GM18499 (cell line): ENCODE measurements at regions not wholly inside any gene's neighbourhood (a gene's known extent, or its start where the extent isn't known, plus 50 kb on each side); places are given as distances from the start of the nearest gene placed in this dataset.

Source experiments
- ATAC-seq: cut with Tn5 transposase; IDR thresholded peaks from one replicate; pipeline ENCODE4 v1.9.1; 2021; ENCODE audit warnings: moderate number of reproducible peaks; ENCODE audit not compliant: insufficient read depth, unreplicated experiment

DNA sequence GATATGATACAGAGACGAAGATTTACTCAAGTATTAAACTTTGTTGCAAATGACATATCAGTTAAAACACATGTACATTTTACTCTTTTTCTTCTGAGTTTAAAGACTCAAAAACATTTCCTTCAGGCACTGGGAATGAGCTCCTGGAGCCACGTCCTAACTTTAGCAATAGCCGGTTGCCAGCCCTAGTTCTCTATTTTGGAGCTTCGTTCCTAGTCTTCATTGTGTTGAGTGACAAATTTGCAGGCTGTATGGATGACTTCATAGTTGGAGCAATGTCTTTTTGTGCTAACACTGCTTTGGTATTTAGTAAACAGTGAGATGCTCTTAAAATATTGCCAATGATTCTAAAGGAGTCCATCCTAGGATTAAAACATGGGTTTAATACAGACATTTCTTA lies 190.9 kb downstream of the FAT4 start:
- no peak for ATAC-seq

DNA sequence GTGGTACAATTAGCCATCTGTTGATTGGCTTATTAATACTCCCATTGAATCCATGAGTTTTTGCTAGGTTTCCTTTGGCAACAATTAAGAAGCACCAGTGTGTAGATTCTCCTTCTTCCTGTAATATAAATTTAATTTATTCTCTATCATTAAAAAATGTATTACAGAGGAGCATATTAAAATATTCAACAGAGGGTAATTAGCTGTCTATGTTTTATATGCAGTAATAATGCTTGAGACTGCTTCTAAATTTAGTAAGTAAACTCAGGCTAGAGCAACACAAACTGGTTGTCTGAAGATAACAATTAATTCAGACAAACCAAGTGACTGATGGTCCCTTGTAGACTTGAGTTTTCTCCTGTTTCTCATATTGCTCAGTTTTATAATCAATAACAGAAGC lies 192.4 kb downstream of the FAT4 start:
- no peak for ATAC-seq

DNA sequence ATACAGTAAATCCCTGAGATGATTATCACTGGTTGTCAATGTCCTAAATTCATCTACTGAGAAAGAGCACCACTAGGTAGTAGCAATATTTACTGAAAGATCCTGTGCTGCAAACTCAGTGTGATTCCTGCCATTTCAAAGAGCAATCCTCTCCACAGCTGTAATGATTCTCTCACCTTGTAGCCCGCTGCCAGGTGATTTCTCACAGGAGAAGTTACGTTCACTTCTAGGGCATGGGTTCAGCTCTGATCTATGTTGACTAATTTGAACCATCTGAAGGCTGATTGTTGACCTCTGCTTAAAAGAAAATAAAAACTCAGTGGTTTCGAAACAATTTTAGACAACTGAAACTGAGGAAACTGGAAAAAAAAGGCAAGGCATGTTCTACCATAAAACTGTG lies 197.0 kb downstream of the FAT4 start:
- no peak for ATAC-seq

DNA sequence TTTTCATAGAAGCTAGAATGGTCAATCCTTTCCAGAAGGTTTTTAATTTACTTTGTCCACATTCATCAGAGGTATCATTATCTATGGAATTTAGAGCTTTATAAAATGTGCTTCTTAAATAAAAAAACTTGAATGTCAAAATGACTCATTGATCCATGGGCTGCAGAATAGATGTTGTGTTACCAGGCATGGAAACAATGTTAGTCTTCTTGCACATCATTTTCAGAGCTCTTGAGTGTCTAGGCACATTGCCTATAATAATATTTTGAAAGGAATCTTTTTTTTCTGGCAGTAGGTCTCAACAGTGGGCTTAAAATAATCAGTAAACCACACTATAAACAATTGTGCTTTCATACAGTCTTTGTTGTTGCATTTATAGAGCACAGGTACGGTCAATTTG lies 200.3 kb downstream of the FAT4 start:
- ATAC-seq, result no peak

DNA sequence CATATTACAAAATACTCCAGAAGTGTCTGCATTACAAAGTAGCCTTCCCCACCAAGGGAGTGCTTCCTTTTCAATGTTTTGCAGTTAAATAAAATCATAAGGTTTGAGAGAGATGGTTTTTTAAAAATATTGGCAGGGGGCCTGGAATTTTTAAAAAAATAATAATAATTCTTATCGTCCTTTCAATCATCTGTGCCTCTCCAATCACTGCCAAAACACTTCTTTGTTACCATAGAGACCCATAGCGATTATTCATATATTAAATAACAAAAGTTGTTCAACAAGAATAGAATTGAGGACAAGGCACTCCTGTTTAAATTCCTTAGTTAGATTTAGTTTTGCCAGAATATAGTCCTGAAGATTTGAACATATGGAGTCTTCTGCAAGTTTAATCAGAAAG lies 203.1 kb downstream of the FAT4 start:
- no peak for ATAC-seq

DNA sequence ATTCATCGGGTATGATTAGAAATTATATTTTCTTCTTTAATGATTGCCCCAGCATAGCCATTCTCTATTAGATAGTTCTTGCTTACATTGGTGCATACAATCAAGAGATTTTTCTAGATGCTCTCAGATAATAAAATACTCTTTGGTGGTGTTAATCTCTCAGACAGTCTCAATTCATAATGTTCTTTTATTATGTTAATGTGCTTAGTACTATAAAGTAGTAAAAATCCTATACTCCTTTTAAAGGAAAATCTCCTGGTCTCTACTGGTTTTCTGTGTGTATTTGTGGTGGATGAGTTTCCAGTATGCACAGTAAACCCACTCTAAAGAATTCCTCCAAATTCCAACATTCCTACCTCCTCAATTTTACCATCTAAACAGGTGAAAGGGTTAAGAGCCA lies 203.5 kb downstream of the FAT4 start:
- ATAC-seq, result no peak

DNA sequence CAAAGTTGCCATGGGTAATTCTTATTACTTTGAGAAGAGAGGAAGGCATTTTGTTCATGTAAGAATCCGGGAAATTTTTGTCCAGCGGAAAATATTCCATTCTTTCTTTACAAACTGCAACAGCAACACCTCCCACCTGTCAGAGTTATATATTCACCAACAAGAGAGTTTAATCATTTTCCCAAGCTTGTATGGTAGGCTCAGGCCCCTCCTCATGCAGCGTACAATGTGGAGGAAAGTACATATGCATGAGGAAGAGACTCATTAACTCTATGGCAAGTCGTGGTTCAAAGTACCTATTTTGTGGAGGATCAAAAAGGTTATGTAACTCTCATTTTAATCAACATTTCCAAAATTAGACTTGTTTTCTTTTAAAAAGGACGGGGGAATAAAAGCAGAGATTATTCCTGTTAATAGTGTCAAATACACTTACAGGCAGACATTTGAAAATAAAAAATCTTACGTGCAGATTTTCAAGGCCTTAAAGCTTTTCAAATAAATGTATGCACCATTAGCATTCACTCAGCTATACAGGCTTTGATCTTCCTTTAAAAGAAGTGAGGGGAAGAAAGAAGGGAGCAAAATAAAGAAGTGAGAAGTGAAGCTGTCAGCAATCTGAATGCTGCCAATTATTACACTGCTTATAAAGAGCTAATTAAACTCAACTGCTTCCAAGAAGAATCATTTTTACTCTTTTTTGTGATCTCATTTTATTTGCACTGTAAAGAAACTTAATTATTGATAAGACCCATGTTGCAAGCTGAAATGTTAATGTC lies 204.8 kb downstream of the FAT4 start:
- ATAC-seq, result no peak

DNA sequence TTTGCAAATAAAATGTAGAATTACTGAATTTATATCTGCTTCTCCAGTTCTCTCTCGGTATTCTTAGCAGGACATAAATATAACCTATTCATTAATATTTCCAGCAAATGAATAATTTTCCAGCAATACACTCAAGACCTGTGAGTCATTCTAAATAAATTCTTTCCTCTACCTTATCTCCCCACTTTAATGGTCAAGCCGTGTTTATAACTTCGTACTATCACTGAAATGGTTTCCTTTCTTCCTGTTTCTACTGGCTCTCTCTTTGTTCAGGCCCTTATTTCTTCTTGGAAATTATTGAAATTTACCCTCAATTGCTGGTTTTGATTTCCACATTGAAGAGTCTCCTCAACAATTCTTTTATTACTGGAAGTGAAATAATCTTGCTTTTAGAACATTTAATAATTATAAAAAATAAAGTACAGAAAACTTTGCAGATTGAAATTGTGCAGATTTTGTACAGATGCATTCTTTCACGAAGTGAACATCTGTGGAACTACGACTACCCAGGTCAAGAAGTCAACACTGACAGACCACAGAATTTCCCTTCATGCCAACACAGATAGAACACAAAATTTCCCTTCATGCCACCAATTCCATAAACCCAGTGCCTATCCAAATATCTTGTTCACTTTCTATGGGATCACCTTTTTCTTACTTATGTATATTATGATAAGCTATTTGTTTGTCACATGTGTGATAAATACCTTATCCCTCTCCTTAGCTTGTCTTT lies 205.7 kb downstream of the FAT4 start:
- ATAC-seq, result no peak

DNA sequence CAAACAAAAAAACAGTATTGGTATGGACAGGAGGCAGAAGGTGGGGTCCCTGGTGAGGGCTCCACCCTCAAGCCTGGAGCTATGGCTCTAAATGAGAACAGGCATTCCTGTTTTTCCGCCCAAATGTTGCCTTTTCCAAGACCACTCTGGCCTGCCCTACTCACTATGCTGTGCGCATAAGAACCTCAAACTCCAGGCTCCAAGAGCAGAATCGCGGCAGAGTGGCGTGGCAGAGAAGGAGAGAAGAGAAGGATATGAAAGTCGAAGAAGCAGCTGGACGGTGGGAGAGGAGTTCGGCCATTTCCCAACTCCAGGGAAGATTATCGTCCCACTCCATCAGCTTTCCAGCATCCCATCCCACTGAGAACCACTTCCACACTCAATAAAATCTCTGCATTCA lies 207.8 kb downstream of the FAT4 start:
- ATAC-seq, result no peak

DNA sequence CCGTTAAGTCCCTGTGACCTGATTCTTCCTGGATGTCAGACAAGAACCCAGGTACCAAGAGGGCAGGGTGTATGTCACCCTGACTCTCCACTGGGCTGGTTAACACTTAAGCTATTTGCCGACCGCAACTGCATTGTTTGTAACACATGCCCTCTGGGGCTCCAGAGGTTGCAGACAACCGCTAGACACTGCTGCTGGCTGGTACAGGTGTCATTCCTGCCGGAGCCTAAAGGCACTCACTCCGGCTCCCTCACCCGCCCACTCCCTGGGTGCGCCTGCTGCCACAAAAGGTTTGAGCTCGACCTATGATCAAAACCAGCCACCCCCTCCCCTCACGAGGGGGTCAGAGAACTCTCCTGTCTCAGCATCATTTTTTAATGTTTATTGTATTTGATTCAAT lies 208.2 kb downstream of the FAT4 start:
- ATAC-seq, result no peak

DNA sequence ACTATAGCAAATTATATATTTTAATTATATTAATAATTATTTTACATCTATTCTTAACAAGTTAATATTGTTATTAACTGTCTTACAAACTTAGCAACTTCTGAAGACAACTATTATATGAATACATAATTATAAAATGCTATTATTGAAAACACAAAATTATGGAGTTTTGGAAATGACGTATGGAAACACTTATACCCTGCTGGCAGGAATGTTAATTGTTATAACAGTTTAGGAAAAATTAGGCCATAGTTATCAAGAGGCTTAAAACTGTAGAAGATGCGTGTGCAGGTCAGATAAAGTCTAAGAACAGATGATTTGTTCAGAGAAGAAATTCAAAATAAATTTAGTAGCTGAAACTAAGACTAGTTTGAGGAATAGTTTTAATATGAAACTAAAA lies 211.7 kb downstream of the FAT4 start:
- ATAC-seq, result no peak

DNA sequence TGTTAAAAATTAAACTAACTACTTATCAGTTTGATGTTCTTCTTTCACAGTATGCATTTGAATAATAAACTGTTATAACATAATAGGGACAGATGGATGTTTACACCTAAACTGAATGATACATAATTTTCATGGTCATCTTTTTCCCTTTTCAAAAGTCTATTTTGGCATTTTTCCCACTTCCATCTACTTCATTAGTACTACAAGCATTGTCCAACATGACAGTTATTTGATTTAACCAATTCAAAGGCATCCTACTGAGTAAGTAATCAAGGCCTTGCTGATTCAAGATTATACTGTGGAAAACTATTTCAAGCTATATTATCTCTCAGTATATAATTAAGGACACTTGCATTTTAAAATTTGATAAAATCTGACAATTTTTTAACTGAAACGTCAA lies 212.9 kb downstream of the FAT4 start:
- ATAC-seq, result no peak

DNA sequence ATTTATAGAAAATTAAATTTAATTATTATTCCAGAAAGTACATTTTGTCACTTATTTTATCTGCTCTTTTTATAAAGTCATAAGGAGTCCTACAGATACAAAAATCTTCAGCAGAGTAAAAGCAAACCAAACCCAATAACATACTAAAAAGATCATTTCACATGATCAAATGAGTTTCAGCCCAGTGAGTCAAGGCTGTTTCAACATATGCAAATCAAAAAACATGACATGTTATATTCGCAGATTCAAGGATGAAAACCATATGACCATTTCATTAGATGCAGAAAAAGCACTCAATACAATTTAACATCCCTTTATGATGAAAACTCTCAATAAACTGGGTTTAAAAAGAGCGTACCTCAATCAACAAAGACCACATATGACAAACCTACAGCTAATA lies 214.3 kb downstream of the FAT4 start:
- no peak for ATAC-seq

DNA sequence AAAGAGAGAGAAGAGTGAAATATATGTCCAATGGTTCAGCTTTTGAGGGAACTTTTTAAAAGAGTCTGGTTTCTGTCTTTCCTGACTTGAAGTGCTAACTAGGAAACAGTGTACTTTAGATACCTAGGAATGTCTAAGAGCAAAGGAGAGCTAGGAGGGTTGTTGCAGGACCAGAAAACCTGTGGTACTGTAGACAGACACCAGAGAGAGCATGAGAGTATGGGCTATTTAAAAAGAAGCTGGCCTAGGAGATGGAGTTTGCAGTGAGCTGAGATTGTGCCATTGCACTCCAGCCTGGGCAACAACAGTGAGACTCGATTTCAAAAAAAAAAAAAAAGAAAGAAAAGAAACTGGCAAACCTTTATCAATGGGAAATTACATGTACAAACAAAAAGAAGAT lies 223.9 kb downstream of the FAT4 start:
- ATAC-seq, result no peak

DNA sequence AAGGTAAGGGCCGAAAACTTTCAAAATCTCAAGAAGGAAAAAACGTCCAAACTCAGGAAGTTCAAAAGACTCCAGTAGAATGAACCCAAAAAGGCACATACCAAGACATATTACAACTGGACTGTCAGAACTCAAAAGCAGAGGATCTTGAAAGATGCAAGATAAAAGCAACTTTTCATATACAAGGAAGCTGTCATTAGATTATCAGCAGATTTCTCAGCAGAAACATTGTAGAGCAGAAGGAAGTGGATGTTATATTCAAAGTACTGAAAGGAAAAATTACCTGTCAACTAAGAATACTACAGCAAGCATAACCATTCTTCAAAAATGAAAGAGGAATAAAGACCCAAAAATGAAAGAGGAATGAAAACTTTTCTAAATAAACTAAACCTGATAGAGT lies 224.9 kb downstream of the FAT4 start:
- no peak for ATAC-seq

DNA sequence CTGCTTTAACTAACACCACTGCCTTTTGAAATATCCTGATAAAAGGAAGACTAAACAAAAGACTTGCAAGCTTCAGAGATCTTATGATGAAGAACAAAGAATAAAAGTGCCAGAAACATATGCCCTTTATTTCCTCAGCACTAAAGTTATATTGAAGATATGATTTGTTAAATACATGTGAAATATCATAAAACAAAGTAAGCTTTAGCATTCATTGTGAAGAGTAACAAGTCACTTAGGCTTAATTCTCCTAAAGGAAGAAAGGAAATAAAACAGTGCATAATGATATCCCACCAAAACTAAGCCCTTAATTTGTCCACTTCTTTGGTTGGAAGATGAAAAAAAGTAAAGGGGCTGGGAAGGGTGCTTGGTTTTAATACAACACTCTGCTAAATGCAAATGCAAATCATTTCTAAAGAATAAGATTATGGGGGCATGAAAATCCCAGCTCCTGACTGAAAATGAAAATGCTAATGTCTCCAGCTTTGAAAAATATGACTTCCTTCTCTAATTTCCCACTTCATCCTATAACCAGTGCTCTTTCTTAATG lies 227.2 kb downstream of the FAT4 start:
- no peak for ATAC-seq

DNA sequence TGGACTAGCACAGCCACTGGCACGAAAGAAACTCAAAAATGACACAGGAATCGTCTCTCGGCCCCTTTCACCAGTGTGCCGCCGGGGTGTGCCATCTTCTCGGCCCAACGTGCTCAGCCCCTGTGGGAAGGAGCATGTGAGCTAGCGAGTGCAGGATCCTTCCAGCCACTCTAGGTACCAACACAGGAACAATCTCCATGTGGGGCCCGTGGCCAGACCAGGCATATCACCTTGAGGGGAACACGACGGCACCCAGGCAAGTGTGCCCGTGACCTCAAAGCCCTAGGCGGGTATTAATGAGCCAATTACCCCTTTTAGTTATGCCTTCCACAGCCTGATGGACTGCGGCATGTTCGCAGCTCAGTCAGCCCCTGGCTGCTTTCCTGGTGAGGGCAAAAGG lies 231.5 kb downstream of the FAT4 start:
- ATAC-seq, result no peak

DNA sequence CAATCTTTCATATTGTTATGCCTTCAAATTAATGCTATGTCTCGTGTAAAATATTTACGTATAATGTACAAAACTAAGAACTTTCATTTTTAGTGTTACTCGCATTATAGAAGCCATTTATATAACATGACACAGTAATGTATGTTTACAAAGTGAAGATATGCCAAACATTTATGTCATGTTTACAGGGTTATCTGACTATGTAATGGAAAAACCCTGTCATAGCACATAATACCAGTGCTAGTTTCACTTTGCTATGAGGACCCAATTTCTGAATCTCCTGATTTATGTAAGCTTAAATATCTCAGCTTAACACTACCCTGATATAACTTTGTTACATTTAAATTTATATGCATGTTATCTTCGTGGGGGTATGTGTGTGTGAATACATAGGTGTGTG lies 233.1 kb downstream of the FAT4 start:
- ATAC-seq, result no peak

DNA sequence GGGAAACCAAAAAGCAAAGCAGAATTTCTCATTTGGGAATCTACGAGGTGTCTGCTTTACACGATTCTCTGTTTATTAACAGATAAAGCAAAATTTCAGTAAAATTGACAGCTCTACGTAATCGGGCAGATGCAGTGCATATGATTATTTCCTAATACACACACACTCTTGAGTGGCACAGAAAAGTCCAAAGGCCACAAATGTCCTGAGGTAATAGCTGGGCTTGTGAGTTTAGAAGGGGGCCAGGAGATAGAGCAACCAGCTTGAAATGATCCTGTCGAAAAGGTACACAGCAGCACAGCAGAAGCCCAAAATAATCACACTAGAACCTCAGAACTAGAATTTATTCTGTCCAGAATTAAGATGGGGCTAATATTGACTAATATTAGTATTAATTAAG lies 236.0 kb downstream of the FAT4 start:
- ATAC-seq, result no peak

DNA sequence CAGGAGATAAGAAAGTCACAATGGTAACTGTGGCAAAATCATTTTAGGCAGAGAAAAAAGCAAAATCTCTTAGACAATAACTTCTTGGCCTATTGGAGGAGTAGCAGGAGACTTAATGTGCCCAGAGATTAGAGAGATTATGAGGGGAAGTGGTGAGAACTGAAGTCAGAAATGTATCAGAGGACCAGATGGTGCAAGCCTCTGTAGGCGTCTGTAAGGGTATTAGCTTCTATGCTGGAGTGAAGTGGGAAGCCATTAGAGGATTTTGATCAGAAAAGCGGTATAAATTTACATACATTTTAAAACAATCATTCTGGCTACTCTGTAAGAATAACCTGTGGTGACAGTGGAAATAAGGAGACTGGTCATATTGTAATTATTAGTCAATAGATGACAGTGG lies 236.7 kb downstream of the FAT4 start:
- ATAC-seq, result no peak

DNA sequence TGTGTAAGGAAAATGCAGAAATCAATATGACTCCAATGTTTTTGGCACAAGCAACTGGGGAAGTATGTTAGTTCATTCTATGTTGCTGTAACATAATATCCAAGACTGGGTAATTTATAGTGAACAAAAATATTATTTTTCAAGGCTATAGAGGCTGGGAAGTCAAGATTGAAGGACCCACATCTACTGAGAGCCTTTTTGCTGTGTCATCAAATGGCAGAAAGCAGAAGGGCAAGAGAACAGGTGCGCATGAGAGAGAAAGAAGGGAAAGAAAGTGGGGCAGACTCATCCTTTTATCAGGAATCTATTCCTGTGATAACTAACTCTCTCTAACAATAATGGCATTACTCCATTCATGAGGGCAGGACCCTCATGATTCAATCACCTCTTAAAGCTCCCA lies 237.2 kb downstream of the FAT4 start:
- ATAC-seq, result no peak

DNA sequence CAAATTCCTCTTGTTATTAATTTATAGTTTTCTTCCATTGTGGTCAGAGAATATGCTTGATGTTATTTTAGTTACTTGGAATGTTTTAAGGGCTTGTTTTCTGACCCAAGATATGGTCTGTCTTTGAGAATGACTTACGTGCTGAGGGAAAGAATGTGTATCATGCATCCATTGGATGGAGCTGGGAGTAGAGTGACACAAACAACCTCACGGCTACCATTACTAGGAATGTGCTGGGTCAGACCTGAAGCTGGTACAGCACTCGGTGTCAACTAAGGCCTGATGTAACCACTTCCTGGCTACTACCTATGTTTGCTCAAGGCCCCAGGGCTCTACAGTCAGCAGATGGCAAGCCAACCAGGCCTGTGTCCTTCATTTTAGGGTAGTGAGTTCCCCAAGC lies 257.8 kb downstream of the FAT4 start:
- no peak for ATAC-seq
